Astrocyte (in vitro differentiated cells and primary cell): ENCODE measurements at regions not wholly inside any gene's neighbourhood (a gene's known extent, or its start where the extent isn't known, plus 50 kb on each side); places are given as distances from the start of the nearest gene placed in this dataset.
A peak's percentile ranks its signal among the peaks of the same experiment; 100 is the strongest.

ENCODE experiments used
- DNase-seq: peaks from one replicate; pipeline ENCODE4 v3.0.0-alpha.2; 2010; ENCODE audit warnings: low read depth
- FAIRE-seq: peaks from 2 replicates; lab custom pipeline; 2011; peaks lifted over from hg19 to GRCh38; lab: Jason Lieb, UNC
- H2AFZ ChIP-seq: 2 replicates; pipeline ENCODE4 v1.6.0; 2012; ENCODE audit warnings: low read depth, low read length, inconsistent platforms
- H3K27ac ChIP-seq: 2 replicates; pipeline ENCODE4 v1.5.1; 2011; ENCODE audit warnings: low read depth, low read length, inconsistent platforms
- H3K27me3 ChIP-seq: 2 replicates; pipeline ENCODE4 v1.6.0; 2011; ENCODE audit warnings: low read length, inconsistent platforms; ENCODE audit not compliant: insufficient read depth
- H3K36me3 ChIP-seq: 2 replicates; pipeline ENCODE4 v1.5.1; 2011; ENCODE audit warnings: low read length, inconsistent platforms; ENCODE audit not compliant: insufficient read depth
- H3K4me1 ChIP-seq: 2 replicates; pipeline ENCODE4 v1.5.1; 2011; ENCODE audit warnings: low read length, inconsistent platforms; ENCODE audit not compliant: insufficient read depth
- H3K4me2 ChIP-seq: 2 replicates; pipeline ENCODE4 v1.6.0; 2012; ENCODE audit warnings: low read length, inconsistent platforms
- H3K4me3 ChIP-seq: 2 replicates; pipeline ENCODE4 v1.5.1; 2011; ENCODE audit warnings: low read depth, mild to moderate bottlenecking, low read length, inconsistent platforms; ENCODE audit not compliant: insufficient read depth
- H3K79me2 ChIP-seq: 2 replicates; pipeline ENCODE4 v1.6.0; 2012; ENCODE audit warnings: mild to moderate bottlenecking, low read length, inconsistent platforms; ENCODE audit not compliant: insufficient read depth
- H3K9ac ChIP-seq: 2 replicates; pipeline ENCODE4 v1.6.0; 2012; ENCODE audit warnings: mild to moderate bottlenecking, low read length, inconsistent platforms
- H3K9me3 ChIP-seq: 2 replicates; pipeline ENCODE4 v1.5.1; 2012; ENCODE audit warnings: low read depth, mild to moderate bottlenecking, low read length, inconsistent platforms; ENCODE audit not compliant: insufficient read depth
- H4K20me1 ChIP-seq: 2 replicates; pipeline ENCODE4 v1.6.0; 2012; ENCODE audit warnings: low read length, inconsistent platforms; ENCODE audit not compliant: insufficient read depth
- H3K27ac Mint-ChIP-seq: one replicate; pipeline ENCODE4 v1.8.0; 2021; ENCODE audit warnings: mild to moderate bottlenecking, mixed read lengths; ENCODE audit not compliant: unreplicated experiment
- H3K27me3 Mint-ChIP-seq: one replicate; pipeline ENCODE4 v1.8.0; 2021; ENCODE audit warnings: low read depth, mixed read lengths; ENCODE audit not compliant: unreplicated experiment
- H3K36me3 Mint-ChIP-seq: one replicate; pipeline ENCODE4 v1.8.0; 2021; ENCODE audit warnings: low read depth, mixed read lengths; ENCODE audit not compliant: unreplicated experiment
- H3K4me1 Mint-ChIP-seq: one replicate; pipeline ENCODE4 v1.8.0; 2021; ENCODE audit warnings: low read depth, mixed read lengths; ENCODE audit not compliant: unreplicated experiment
- H3K4me3 Mint-ChIP-seq: one replicate; pipeline ENCODE4 v1.8.0; 2021; ENCODE audit warnings: mild to moderate bottlenecking, moderate library complexity, mixed read lengths; ENCODE audit not compliant: unreplicated experiment
- H3K9me3 Mint-ChIP-seq: one replicate; pipeline ENCODE4 v1.8.0; 2021; ENCODE audit warnings: mild to moderate bottlenecking, mixed read lengths; ENCODE audit not compliant: unreplicated experiment
- CTCF ChIP-seq: IDR thresholded peaks from 2 replicates; pipeline ENCODE4 v1.5.1; 2011; ENCODE audit warnings: low read depth, mild to moderate bottlenecking, inconsistent platforms, low read length, moderate library complexity; ENCODE audit not compliant: insufficient read depth
- EZH2 ChIP-seq: IDR thresholded peaks from 2 replicates; pipeline ENCODE4 v1.6.1; 2012; ENCODE audit warnings: mild to moderate bottlenecking, low read length, inconsistent platforms; ENCODE audit not compliant: insufficient read depth

- H3K36me3 ChIP-seq: no peaks in the 10 kb centered on the region
- H3K4me1 Mint-ChIP-seq: peaks cover 6% of the 10 kb centered on the region
Measured at GRCh38 chr2:4695281-4695861, 992.0 kb downstream of the DCDC2C start.

GRCh38 chr2:4715065-4715464 is 977.1 kb upstream of the SOX11 start:
- DNase-seq (no peak), FAIRE-seq (no peak)
- Histone ChIP-seq H3K27me3 (no peaks in the 10 kb centered on the region), H3K9me3 (no peaks in the 10 kb centered on the region), H2AFZ (no peak overlapping the region), H3K9ac (no peak overlapping the region), H3K4me3 (no peak overlapping the region), H4K20me1 (no peaks in the 10 kb centered on the region), H3K79me2 (no peaks in the 10 kb centered on the region), H3K4me1 (no peaks in the 10 kb centered on the region), H3K4me2 (no peak overlapping the region), H3K36me3 (no peaks in the 10 kb centered on the region), H3K27ac (no peak overlapping the region)
- TF ChIP-seq CTCF (peak; percentile 20), EZH2 (no peak)
- H3K4me3 Mint-ChIP-seq: no peak overlapping the region
- no peaks in the 10 kb centered on the region for H3K27me3 Mint-ChIP-seq
- no peaks in the 10 kb centered on the region for H3K36me3 Mint-ChIP-seq
- peaks cover 4% of the 10 kb centered on the region for H3K9me3 Mint-ChIP-seq
- H3K27ac Mint-ChIP-seq: no peak overlapping the region
- no peaks in the 10 kb centered on the region for H3K4me1 Mint-ChIP-seq

More at GRCh38 chr2:4695281-4695861, 992.0 kb downstream of the DCDC2C start:
- H3K4me2 ChIP-seq: no peak overlapping the region
- no peaks in the 10 kb centered on the region for H3K9me3 ChIP-seq
- no peaks in the 10 kb centered on the region for H3K9me3 Mint-ChIP-seq
- H3K27ac Mint-ChIP-seq: no peak overlapping the region
- no peak overlapping the region for H3K9ac ChIP-seq
- H4K20me1 ChIP-seq: no peaks in the 10 kb centered on the region
- no peaks in the 10 kb centered on the region for H3K27me3 ChIP-seq
- no peak overlapping the region for H3K4me3 ChIP-seq
- FAIRE-seq: no peak
- no peaks in the 10 kb centered on the region for H3K36me3 Mint-ChIP-seq
- no peak overlapping the region for H2AFZ ChIP-seq
- no peak overlapping the region for H3K4me3 Mint-ChIP-seq
- no peaks in the 10 kb centered on the region for H3K79me2 ChIP-seq
- DNase-seq: no peak
- TF ChIP-seq EZH2: no peak
- TF ChIP-seq CTCF: no peak
- no peaks in the 10 kb centered on the region for H3K27me3 Mint-ChIP-seq
- no peak overlapping the region for H3K27ac ChIP-seq
- H3K4me1 ChIP-seq: no peaks in the 10 kb centered on the region

GRCh38 chr2:4718777-4719176 is 973.4 kb upstream of the SOX11 start:
- Mint-ChIP-seq H3K9me3 (peaks cover 4% of the 10 kb centered on the region), H3K36me3 (no peaks in the 10 kb centered on the region), H3K4me3 (no peak overlapping the region), H3K27ac (no peak overlapping the region), H3K4me1 (no peaks in the 10 kb centered on the region), H3K27me3 (no peaks in the 10 kb centered on the region)
- no peak for TF ChIP-seq CTCF
- no peak for TF ChIP-seq EZH2
- Histone ChIP-seq H3K4me1 (no peaks in the 10 kb centered on the region), H2AFZ (no peak overlapping the region), H3K36me3 (no peaks in the 10 kb centered on the region), H3K4me2 (no peak overlapping the region), H3K9me3 (no peaks in the 10 kb centered on the region), H3K79me2 (no peaks in the 10 kb centered on the region), H4K20me1 (no peaks in the 10 kb centered on the region), H3K27ac (no peak overlapping the region), H3K27me3 (no peaks in the 10 kb centered on the region), H3K9ac (no peak overlapping the region), H3K4me3 (no peak overlapping the region)
- DNase-seq (no peak), FAIRE-seq (no peak)
